Activated CD4-positive, alpha-beta T cell treated with anti-CD3 and anti-CD28 coated beads, Interleukin-2, amount 50 U/mL, for 48 hours (primary cell): ENCODE measurements at regions not wholly inside any gene's neighbourhood (a gene's known extent, or its start where the extent isn't known, plus 50 kb on each side); places are given as distances from the start of the nearest gene placed in this dataset.
A peak's percentile ranks its signal among the peaks of the same experiment; 100 is the strongest.
"Not testable (repeated sequence)": the region's sequence is repeated elsewhere in the genome, so short reads cannot be mapped to it uniquely, and the experiment has no call there.

Experiments used
- DNase-seq, 2 experiments: peaks; one replicate each; pipeline ENCODE4 v3.0.0-alpha.2; 2020

GRCh38 chr7:66458991-66459390 is 169.7 kb upstream of the KCTD7 start:
- DNase-seq, result not testable (repeated sequence)

- DNase-seq, result not testable (repeated sequence)
These were observed 168.8 kb upstream of the KCTD7 start for GRCh38 chr7:66459783-66460413.

DNA sequence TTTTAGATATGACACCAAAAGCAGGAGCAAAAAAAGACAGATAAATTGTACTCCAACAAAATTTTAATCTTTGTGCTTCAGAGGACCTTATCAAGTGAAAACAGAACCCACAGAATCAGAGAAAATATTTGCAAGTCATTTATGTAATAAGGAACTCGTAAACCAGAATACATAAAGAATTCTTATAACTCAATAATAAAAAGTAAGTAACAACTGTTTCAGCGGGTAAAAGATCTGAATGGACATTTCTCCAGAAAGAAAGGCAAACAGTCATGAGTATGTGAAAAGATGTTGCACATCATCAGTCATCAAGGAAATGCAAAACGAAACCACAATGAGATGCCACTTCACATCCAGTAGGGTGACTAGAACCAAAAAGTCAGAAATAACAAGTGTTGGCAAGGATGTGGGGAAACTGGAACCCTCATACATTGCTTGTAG is 167.7 kb upstream of the KCTD7 start:
- no peak for DNase-seq

DNA sequence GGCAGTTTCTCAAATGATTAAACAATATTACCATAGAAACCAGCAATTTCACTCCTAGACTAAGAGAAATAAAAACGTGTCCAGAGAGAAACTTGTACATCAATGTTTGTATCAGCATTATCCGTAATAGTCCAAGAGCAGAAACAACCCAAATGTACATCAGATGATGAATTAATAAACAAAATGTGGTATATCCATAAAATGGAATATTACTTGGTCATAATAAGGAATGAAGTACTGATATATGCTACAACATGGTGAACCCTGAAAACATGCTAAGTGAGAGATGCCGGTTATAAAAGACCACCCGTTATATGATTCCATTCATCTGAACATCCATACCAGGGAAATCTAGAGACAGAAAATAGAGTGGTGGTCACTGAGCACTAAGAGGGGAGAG is 167.3 kb upstream of the KCTD7 start:
- DNase-seq, result not testable (repeated sequence)

DNA sequence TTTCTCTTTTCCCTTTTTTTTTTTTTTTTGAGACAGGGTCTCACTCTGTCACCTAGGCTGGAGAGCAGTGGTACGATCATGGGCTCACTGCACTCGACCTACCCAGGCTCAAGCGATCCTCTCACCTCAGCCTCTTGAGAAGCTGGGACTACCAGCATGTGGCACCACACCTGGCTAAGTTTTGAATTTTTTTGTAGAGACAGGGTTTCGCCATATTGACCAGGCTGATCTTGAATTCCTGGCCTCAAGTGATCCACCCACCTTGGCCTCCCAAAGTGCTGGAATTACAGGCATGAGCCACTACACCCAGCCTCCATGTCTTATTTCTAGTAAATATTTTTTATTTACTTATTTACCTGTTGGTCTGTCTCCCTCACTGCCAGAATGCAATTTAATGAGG is 165.8 kb upstream of the KCTD7 start:
- DNase-seq, result not testable (repeated sequence)

GRCh38 chr7:66464059-66464458 is 164.6 kb upstream of the KCTD7 start:
- DNase-seq, result no peak

DNA sequence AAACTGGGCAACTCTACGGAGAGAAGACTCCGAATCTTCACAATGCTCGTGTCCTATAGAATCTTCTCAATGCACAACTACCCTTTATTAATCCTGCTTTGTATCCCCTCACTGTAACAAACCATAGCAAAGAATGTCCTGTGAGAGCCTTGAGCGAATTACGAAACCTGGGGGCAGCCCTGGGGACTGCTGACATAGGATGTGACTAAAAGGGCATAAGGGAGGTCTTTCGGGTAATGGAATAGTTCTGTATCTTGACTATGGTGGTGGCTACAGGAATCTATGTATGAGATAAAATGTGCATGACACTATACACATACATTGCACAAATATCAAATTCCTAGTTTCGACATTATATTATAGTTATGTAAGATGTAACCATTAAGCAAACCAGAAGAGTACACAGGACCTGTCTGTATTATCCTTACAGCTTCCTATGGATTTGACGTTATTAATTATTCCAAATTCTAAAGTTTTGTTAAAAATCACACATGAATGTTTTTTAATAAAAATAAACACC is 162.5 kb upstream of the KCTD7 start:
- no peak for DNase-seq

DNA sequence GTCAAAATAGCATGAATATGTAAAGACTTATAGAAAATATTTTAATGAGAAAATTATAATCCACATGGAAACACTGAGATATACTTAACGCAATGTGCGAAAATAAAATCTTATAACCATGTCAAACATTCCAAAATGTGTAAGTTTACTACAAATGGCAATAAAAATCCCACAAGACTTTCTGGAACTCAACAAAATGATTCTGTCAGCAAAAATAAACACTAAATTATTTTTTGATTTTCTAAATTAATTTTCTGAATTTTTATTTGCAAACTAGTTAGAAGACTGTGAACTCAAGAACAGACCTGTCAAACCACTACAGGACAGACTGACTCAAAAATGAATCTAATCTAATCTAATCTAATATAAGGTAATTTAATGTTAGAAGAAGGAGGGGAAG is 160.8 kb upstream of the KCTD7 start:
- DNase-seq, result no peak

GRCh38 chr7:66473064-66473463 is 155.6 kb upstream of the KCTD7 start:
- DNase-seq, result not testable (repeated sequence)

- DNase-seq, result no peak
These were observed 154.2 kb upstream of the KCTD7 start for GRCh38 chr7:66474441-66474840.

GRCh38 chr7:66476056-66476455 is 152.6 kb upstream of the KCTD7 start:
- DNase-seq, result not testable (repeated sequence)

GRCh38 chr7:66477822-66478397 is 150.8 kb upstream of the KCTD7 start:
- not testable (repeated sequence) for DNase-seq

DNA sequence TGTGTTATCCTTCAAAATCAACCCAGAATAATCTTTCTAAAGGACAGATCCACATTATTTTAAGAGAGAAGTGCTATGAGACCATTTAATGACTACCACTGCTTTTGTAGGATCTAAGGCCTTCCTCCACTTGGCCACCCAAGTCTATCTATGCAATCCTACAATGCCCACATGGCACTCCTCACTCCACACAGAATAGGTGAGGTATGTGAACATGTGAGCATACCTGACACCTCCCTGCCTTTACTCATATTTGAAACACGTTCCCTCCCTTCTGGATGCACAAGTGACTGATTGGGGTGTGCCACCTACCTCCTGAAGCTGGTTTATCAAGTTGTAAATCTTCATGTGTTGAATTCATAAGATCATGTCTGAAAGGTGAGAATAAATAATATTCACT is 147.5 kb upstream of the KCTD7 start:
- not testable (repeated sequence) for DNase-seq

DNA sequence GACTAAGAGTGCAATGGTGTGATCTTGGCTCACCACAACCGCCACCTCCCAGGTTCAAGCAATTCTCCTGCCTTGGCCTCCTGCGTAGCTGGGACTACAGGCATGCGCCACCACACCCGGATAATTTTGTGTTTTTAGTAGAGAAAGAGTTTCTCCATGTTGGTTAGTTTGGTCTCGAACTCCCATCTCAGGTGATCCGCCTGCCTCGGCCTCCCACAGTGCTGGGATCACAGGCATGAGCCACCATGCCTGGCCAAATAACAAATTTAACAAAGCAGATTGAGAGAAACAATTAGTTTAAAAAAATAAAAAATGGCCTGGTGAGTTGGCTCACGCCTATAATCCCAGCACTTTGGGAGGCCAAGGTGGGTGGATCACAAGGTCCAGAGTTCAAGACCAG is 139.6 kb upstream of the KCTD7 start:
- DNase-seq, result not testable (repeated sequence)

- not testable (repeated sequence) for DNase-seq
These were observed 138.9 kb upstream of the KCTD7 start for GRCh38 chr7:66489741-66490140.

DNA sequence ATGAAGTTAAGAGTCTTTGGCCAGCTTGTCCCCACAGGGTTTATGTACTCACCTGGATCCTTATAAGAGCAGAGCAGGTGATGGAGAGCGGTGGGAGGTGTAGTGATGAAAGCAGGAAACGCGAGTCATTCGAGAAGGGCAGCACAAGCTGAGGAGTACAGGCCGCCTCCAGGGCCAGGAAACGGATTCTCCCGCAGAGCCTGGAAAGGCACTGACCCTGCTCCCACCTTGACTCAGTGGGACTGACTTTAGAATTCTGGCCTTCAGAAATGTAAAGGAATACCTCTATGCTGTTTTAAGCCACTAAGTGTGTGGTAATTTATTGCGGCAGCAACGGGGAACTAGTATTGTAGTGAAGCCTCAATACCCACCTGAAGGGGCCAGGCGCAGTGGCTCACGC is 137.7 kb upstream of the KCTD7 start:
- not testable (repeated sequence) for DNase-seq

DNA sequence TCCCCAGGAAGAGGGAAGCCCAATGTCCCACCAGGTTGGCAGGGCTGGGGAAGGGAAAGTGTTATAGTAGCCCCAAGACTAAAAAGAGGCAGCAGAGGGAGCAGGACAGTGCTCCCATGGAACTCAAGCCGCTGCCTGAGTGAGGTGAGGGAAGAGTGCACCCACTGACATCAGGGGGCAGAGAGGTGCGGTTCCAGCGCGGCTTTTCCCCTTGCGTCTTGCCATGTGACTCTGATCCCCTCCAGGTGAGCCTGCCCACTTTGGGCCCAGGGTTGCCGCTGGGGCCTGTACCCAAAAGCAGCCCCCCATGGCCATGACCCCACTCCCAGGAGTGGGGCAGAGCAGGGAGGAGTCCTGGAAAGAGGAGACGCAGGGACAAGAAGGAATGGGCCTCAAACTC is 136.3 kb upstream of the KCTD7 start:
- not testable (repeated sequence) for DNase-seq

DNA sequence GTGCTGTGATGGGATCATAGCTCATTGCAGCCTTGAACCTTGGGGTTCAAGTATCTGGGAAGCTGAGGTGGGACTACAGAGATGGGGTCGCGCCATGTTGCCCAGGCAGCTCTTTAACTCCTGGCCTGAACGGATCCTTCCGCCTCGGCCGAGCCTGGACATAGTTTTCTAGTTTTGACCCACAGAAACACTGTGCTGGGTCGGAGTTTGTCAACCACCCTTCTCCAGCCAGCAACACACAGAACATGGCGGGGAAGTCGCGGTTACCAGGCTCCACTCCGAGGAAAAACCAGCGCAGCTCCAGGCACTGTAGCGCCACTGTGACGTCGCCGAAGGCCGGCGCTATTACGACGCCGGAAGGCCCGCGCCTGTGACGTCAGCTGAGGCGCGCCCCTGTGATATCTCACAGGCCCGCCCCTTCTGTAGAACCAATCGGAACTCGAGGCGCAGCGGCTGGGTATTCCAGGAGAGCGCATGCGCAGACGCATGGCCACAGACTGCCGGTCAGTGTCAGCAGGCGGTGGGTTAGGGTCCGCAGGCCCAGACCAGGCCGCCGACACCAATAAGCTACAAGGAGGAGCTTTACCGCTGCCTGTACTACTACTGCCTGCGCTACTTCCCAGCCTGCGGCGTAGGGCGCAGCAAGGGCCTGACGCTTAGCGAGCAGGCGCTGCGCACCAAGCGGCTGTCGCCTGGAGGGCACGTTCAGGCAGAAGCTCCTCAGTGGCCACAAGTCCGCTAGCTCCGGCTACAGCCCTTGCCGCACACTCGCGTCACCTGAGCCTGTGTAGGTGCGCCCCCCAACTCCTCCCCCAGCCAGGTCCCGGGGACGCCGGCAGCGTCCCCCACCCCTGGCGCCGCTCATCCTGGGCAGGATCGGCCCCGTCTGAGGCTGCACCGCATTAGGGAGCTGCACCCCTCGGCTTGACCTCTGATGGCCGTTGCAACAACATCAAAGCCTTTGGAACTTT is 135.2 kb upstream of the KCTD7 start:
- peak; percentile 94 to 95 for DNase-seq

GRCh38 chr7:66497346-66497745 is 131.3 kb upstream of the KCTD7 start:
- no peak for DNase-seq

DNA sequence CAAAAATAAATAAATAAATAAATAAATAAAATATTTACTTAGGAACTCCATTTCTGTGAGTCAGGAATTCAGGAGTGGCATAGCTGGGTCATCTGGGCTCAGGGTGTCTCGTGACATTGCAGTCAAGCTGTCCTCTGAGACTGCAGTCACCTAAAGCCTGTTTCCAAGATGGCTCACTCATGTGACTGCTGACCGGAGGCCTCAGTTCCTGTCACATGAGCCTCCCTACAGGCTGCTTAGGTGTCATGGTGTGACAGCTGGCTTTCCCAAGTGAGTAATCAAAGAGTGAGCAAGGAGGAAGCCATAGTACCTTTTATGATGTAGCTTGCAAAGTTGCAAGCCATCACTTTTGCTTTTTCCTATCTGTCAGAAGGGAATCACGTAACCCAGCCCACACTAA is 128.6 kb upstream of the KCTD7 start:
- DNase-seq, result no peak

GRCh38 chr7:66502230-66503035 is 126.2 kb upstream of the KCTD7 start:
- no peak for DNase-seq

GRCh38 chr7:66503036-66503370 is 125.7 kb upstream of the KCTD7 start:
- DNase-seq, result no peak
